H9 (cell line): ENCODE measurements at regions not wholly inside any gene's neighbourhood (a gene's known extent, or its start where the extent isn't known, plus 50 kb on each side); places are given as distances from the start of the nearest gene placed in this dataset.
A peak's percentile ranks its signal among the peaks of the same experiment; 100 is the strongest.

ENCODE experiments used
- DNase-seq: peaks from one replicate; pipeline ENCODE4 v3.0.0-alpha.2; 2017
- H2AFZ ChIP-seq: one replicate; pipeline ENCODE4 v1.6.1; 2013; ENCODE audit warnings: mild to moderate bottlenecking, low read length, control low read depth, moderate library complexity
- H2AK5ac ChIP-seq: 2 replicates; pipeline ENCODE4 v1.6.1; 2013; ENCODE audit warnings: low read length, control low read depth, mixed read lengths; ENCODE audit not compliant: insufficient read length
- H2BK120ac ChIP-seq: one replicate; pipeline ENCODE4 v1.6.1; 2013; ENCODE audit warnings: low read depth, mild to moderate bottlenecking, low read length, control low read depth, inconsistent platforms; ENCODE audit not compliant: poor library complexity, severe bottlenecking
- H2BK12ac ChIP-seq: 2 replicates; pipeline ENCODE4 v1.6.1; 2013; ENCODE audit warnings: low read length, control low read depth, mixed read lengths, low read depth; ENCODE audit not compliant: insufficient read length
- H2BK15ac ChIP-seq: 2 replicates; pipeline ENCODE4 v1.6.1; 2013; ENCODE audit warnings: low read depth, low read length, control low read depth
- H2BK20ac ChIP-seq: one replicate; pipeline ENCODE4 v1.6.1; 2013; ENCODE audit warnings: low read depth, mild to moderate bottlenecking, low read length, control low read depth, inconsistent platforms; ENCODE audit not compliant: poor library complexity, severe bottlenecking
- H2BK5ac ChIP-seq: 2 replicates; pipeline ENCODE4 v1.6.1; 2013; ENCODE audit warnings: low read length, control low read depth, mixed read lengths; ENCODE audit not compliant: insufficient read length
- H3K14ac ChIP-seq: 2 replicates; pipeline ENCODE4 v1.6.1; 2013; ENCODE audit warnings: low read length, control low read depth; ENCODE audit not compliant: insufficient read depth
- H3K18ac ChIP-seq: 2 replicates; pipeline ENCODE4 v1.6.1; 2013; ENCODE audit warnings: low read depth, mild to moderate bottlenecking, mixed read lengths, low read length, control low read depth; ENCODE audit not compliant: insufficient read length
- H3K23ac ChIP-seq: 2 replicates; pipeline ENCODE4 v1.6.1; 2013; ENCODE audit warnings: low read length, control low read depth, mixed read lengths, low read depth; ENCODE audit not compliant: insufficient read length
- H3K23me2 ChIP-seq: 2 replicates; pipeline ENCODE4 v1.6.1; 2013; ENCODE audit warnings: low read depth, mild to moderate bottlenecking, mixed read lengths, low read length, control low read depth; ENCODE audit not compliant: insufficient read length, poor library complexity, severe bottlenecking
- H3K27ac ChIP-seq: 2 replicates; pipeline ENCODE4 v1.5.1; 2013; ENCODE audit warnings: low read length, control low read depth, mixed read lengths, low read depth; ENCODE audit not compliant: insufficient read length
- H3K27me3 ChIP-seq: 2 replicates; pipeline ENCODE4 v1.6.1; 2013; ENCODE audit warnings: low read length, control low read depth, inconsistent platforms; ENCODE audit not compliant: insufficient read depth
- H3K4ac ChIP-seq: 2 replicates; pipeline ENCODE4 v1.6.1; 2013; ENCODE audit warnings: low read depth, mild to moderate bottlenecking, control low read depth, inconsistent platforms, low read length, moderate library complexity
- H3K4me1 ChIP-seq: 2 replicates; pipeline ENCODE4 v1.6.1; 2013; ENCODE audit warnings: low read length, control low read depth, inconsistent platforms; ENCODE audit not compliant: insufficient read depth
- H3K4me2 ChIP-seq: 2 replicates; pipeline ENCODE4 v1.6.1; 2013; ENCODE audit warnings: low read length, control low read depth, mixed read lengths; ENCODE audit not compliant: insufficient read length, insufficient read depth
- H3K56ac ChIP-seq: 2 replicates; pipeline ENCODE4 v1.6.1; 2013; ENCODE audit warnings: low read depth, mild to moderate bottlenecking, mixed read lengths, low read length, control low read depth; ENCODE audit not compliant: insufficient read length
- H3K79me1 ChIP-seq: 2 replicates; pipeline ENCODE4 v1.6.1; 2013; ENCODE audit warnings: low read depth, mild to moderate bottlenecking, moderate library complexity, low read length, control low read depth, inconsistent platforms; ENCODE audit not compliant: insufficient read depth, poor library complexity, severe bottlenecking
- H3K79me2 ChIP-seq: 2 replicates; pipeline ENCODE4 v1.6.1; 2013; ENCODE audit warnings: low read length, control low read depth, inconsistent platforms; ENCODE audit not compliant: insufficient read depth
- H3K9ac ChIP-seq: 2 replicates; pipeline ENCODE4 v1.6.1; 2013; ENCODE audit warnings: low read length, control low read depth, mixed read lengths; ENCODE audit not compliant: insufficient read length; ENCODE audit errors: extremely low read depth
- H3K9me3 ChIP-seq: one replicate; pipeline ENCODE4 v1.6.1; 2013; ENCODE audit warnings: low read depth, low read length, inconsistent platforms; ENCODE audit not compliant: control insufficient read depth
- H3T11ph ChIP-seq: one replicate; pipeline ENCODE4 v1.6.1; 2013; ENCODE audit warnings: mild to moderate bottlenecking, low read length, control low read depth, inconsistent platforms
- H4K20me1 ChIP-seq: one replicate; pipeline ENCODE4 v1.6.1; 2013; ENCODE audit not compliant: control insufficient read depth, insufficient read length, insufficient read depth
- H4K5ac ChIP-seq: 2 replicates; pipeline ENCODE4 v1.6.1; 2013; ENCODE audit warnings: low read depth, mild to moderate bottlenecking, mixed read lengths, low read length, control low read depth; ENCODE audit not compliant: insufficient read length
- H4K8ac ChIP-seq: replicated peaks from 2 replicates; pipeline ENCODE4 v1.6.1; 2013; ENCODE audit warnings: low read length, control low read depth, mixed read lengths, low read depth; ENCODE audit not compliant: insufficient read length
- H4K91ac ChIP-seq: 2 replicates; pipeline ENCODE4 v1.6.1; 2013; ENCODE audit warnings: low read depth, mild to moderate bottlenecking, moderate library complexity, mixed read lengths, low read length, control low read depth; ENCODE audit not compliant: insufficient read length
- H3K27ac Mint-ChIP-seq, 3 experiments: 2 replicates in 2 of 3; 3 replicates in 1 of 3; pipeline ENCODE4 v1.8.0; 2020 to 2021; ENCODE audit warnings: mixed read lengths in 3 of 3, mild to moderate bottlenecking in 1 of 3, moderate library complexity in 1 of 3
- H3K27me3 Mint-ChIP-seq: 2 replicates; pipeline ENCODE4 v1.8.0; 2021; ENCODE audit warnings: low read depth, mild to moderate bottlenecking, moderate library complexity, mixed read lengths
- H3K36me3 Mint-ChIP-seq, 3 experiments: 2 replicates in 2 of 3; 3 replicates in 1 of 3; pipeline ENCODE4 v1.8.0; 2020 to 2021; ENCODE audit warnings: low read depth in 3 of 3, mixed read lengths in 3 of 3; ENCODE audit not compliant: insufficient read depth in 1 of 3
- H3K4me1 Mint-ChIP-seq, 2 experiments: 2 replicates each; pipeline ENCODE4 v1.8.0; 2020; ENCODE audit warnings: mixed read lengths in 2 of 2
- H3K4me3 Mint-ChIP-seq, 2 experiments: 2 replicates in 1 of 2; 3 replicates in 1 of 2; pipeline ENCODE4 v1.8.0; 2020 to 2021; ENCODE audit warnings: mild to moderate bottlenecking in 2 of 2, mixed read lengths in 2 of 2, moderate library complexity in 1 of 2
- H3K9me3 Mint-ChIP-seq, 2 experiments: 2 replicates in 1 of 2; 3 replicates in 1 of 2; pipeline ENCODE4 v1.8.0; 2020; ENCODE audit warnings: mild to moderate bottlenecking in 2 of 2, mixed read lengths in 2 of 2, moderate library complexity in 1 of 2
- WGBS: extraction: QIAGEN DNeasy Blood & Tissue Kit; methylation state at CpG from one replicate; pipeline ENCODE4 v1.1.7; 2013; ENCODE audit warnings: missing lambda C conversion rate, low lambda C conversion rate, mixed read lengths; ENCODE audit not compliant: insufficient read length; ENCODE audit errors: extremely low coverage; 5-methylcytosine and 5-hydroxymethylcytosine counted together
- TF ChIP-seq, protein P1 (sequence below): fragments of 200-600 bp; sonication (generic); conservative IDR thresholded peaks from 3 replicates; pipeline ENCODE4 v1.8.0; 2021; ENCODE audit warnings: antibody characterized with exemption, mild to moderate bottlenecking

- no peaks in the 10 kb centered on the region for H4K20me1 ChIP-seq
- no peak overlapping the region for H3K23ac ChIP-seq
- H3K4me1 Mint-ChIP-seq = no peaks in the 10 kb centered on the region
- no peaks in the 10 kb centered on the region for H3K79me1 ChIP-seq
- H3K56ac ChIP-seq = no peak overlapping the region
- H2BK120ac ChIP-seq = no peak overlapping the region
- TF ChIP-seq, protein P1, sequence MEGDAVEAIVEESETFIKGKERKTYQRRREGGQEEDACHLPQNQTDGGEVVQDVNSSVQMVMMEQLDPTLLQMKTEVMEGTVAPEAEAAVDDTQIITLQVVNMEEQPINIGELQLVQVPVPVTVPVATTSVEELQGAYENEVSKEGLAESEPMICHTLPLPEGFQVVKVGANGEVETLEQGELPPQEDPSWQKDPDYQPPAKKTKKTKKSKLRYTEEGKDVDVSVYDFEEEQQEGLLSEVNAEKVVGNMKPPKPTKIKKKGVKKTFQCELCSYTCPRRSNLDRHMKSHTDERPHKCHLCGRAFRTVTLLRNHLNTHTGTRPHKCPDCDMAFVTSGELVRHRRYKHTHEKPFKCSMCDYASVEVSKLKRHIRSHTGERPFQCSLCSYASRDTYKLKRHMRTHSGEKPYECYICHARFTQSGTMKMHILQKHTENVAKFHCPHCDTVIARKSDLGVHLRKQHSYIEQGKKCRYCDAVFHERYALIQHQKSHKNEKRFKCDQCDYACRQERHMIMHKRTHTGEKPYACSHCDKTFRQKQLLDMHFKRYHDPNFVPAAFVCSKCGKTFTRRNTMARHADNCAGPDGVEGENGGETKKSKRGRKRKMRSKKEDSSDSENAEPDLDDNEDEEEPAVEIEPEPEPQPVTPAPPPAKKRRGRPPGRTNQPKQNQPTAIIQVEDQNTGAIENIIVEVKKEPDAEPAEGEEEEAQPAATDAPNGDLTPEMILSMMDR = no peak
- H3K9me3 ChIP-seq = no peaks in the 10 kb centered on the region
- no peak overlapping the region for H3K4me3 Mint-ChIP-seq
- H2BK12ac ChIP-seq = no peak overlapping the region
- no peak overlapping the region for H3K4ac ChIP-seq
- H3K9me3 Mint-ChIP-seq = no peaks in the 10 kb centered on the region
- no peak for DNase-seq
- H4K8ac ChIP-seq = no peak overlapping the region
- no peak overlapping the region for H2AK5ac ChIP-seq
- no peaks in the 10 kb centered on the region for H3K79me2 ChIP-seq
- H2AFZ ChIP-seq = no peak overlapping the region
- no peak overlapping the region for H2BK5ac ChIP-seq
- H3K4me1 ChIP-seq = no peaks in the 10 kb centered on the region
- WGBS = no CpG with 5 or more reads among the region's 4 CpGs
- no peak overlapping the region for H3K27ac ChIP-seq
- no peak overlapping the region for H2BK20ac ChIP-seq
- no peak overlapping the region for H3K9ac ChIP-seq
- no peak overlapping the region for H3K18ac ChIP-seq
- H3T11ph ChIP-seq = no peak overlapping the region
- no peak overlapping the region for H4K5ac ChIP-seq
- no peak overlapping the region for H4K91ac ChIP-seq
- peaks cover under 1% of the 10 kb centered on the region; the same call in 1 of the 2 replicates for H3K27me3 Mint-ChIP-seq
- H3K14ac ChIP-seq = no peak overlapping the region
- no peaks in the 10 kb centered on the region for H3K27me3 ChIP-seq
- peak overlapping the region in 1 of 3 experiments; percentile 8; a peak in 2 of 7 replicates for H3K27ac Mint-ChIP-seq
- no peak overlapping the region for H3K4me2 ChIP-seq
- H3K36me3 Mint-ChIP-seq = no peaks in the 10 kb centered on the region
- H3K23me2 ChIP-seq = no peaks in the 10 kb centered on the region
- H2BK15ac ChIP-seq = no peak overlapping the region
Measured at GRCh38 chr20:39258253-39258652, 296.1 kb downstream of the DHX35 start.
